ENCODE measurements at regions not wholly inside any gene's neighbourhood (a gene's known extent, or its start where the extent isn't known, plus 50 kb on each side); places are given as distances from the start of the nearest gene placed in this dataset.

DNA sequence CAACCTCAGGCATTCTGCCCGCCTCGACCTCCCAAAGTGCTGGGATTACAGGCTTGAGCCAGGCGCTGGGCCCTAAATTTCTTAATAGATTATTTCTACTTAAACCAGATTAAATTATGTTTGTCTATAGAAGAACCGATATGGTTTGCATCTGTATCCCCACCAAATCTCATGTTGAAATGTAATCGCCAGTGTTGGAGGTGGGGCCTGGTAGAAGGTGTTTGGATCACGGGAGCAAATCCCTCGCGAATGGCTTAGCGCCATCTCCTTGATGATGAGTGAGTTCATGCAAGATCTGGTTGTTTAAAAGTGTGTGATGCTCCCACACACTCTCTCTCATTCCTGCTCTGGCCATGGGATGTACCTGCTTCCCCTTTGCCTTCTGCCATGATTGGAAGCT lies 109.3 kb upstream of the NANOS1 start:
- no peak for DNase-seq
- Mint-ChIP-seq H3K27ac (ENCODE audit: unreplicated experiment) (no peak overlapping the region), H3K4me1 (ENCODE audit: low read depth, unreplicated experiment) (peaks cover 31% of the 10 kb centered on the region)

DNA sequence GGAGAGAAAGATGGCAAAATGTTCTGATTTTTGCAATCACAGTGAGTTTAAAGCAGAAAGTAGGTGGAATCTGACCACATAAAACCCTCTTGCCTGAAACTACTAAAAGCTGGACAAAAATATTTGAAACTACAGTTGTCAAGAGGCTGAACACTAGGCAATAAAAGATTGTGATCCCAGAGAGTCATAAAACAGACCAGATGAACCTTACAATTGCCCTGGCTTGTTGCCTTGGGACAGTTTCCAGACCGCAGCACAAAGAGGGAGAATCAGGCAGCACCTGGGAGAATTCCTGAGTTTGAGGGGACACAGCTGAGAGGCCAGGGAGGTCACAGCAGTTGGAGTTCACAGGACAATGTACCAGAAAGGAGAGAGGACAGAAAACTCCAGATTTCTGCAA lies 107.3 kb upstream of the NANOS1 start:
- Mint-ChIP-seq H3K27ac (ENCODE audit: unreplicated experiment) (no peak overlapping the region), H3K9me3 (ENCODE audit: unreplicated experiment) (peaks cover 6% of the 10 kb centered on the region), H3K27me3 (ENCODE audit: unreplicated experiment) (peaks cover 8% of the 10 kb centered on the region), H3K4me1 (ENCODE audit: low read depth, unreplicated experiment) (peaks cover 34% of the 10 kb centered on the region), H3K36me3 (ENCODE audit: unreplicated experiment) (no peaks in the 10 kb centered on the region), H3K4me3 (ENCODE audit: unreplicated experiment) (no peak overlapping the region)
- TF ChIP-seq, protein P1, sequence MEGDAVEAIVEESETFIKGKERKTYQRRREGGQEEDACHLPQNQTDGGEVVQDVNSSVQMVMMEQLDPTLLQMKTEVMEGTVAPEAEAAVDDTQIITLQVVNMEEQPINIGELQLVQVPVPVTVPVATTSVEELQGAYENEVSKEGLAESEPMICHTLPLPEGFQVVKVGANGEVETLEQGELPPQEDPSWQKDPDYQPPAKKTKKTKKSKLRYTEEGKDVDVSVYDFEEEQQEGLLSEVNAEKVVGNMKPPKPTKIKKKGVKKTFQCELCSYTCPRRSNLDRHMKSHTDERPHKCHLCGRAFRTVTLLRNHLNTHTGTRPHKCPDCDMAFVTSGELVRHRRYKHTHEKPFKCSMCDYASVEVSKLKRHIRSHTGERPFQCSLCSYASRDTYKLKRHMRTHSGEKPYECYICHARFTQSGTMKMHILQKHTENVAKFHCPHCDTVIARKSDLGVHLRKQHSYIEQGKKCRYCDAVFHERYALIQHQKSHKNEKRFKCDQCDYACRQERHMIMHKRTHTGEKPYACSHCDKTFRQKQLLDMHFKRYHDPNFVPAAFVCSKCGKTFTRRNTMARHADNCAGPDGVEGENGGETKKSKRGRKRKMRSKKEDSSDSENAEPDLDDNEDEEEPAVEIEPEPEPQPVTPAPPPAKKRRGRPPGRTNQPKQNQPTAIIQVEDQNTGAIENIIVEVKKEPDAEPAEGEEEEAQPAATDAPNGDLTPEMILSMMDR (IDR thresholded peaks at IDR 0.05; ENCODE audit: partially characterized antibody, unreplicated experiment), result no peak
- no peak for DNase-seq

More for the DNA sequence above, 109.3 kb upstream of the NANOS1 start:
- Mint-ChIP-seq H3K4me3 (ENCODE audit: unreplicated experiment) (no peak overlapping the region), H3K36me3 (ENCODE audit: unreplicated experiment) (no peaks in the 10 kb centered on the region), H3K27me3 (ENCODE audit: unreplicated experiment) (peaks cover 8% of the 10 kb centered on the region), H3K9me3 (ENCODE audit: unreplicated experiment) (peaks cover 10% of the 10 kb centered on the region)
- TF ChIP-seq, protein P1 (IDR thresholded peaks at IDR 0.05; ENCODE audit: partially characterized antibody, unreplicated experiment), result no peak

DNA sequence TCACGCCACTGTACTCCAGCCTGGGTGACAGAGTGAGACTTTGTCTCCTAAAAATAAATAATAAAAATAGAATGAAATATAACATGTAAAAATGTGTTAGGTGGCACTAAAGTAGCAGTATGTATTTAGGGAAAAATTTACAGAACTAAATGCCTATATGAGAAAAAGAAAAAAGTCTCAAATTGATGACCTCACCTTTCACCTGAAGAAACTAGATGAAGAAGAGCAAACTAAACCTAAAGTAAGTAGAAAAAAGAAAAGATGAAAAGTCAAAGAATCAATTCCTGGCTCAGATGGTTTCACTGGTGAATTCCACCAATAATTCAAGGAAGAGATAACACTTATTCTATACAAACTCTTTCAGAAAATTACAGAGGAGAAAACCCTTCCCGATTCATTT lies 106.5 kb upstream of the NANOS1 start:
- H3K4me3 Mint-ChIP-seq (ENCODE audit: unreplicated experiment), result no peak overlapping the region
- no peak overlapping the region for H3K27ac Mint-ChIP-seq (ENCODE audit: unreplicated experiment)
- H3K4me1 Mint-ChIP-seq (ENCODE audit: low read depth, unreplicated experiment), result peaks cover 38% of the 10 kb centered on the region
- peaks cover 6% of the 10 kb centered on the region for H3K9me3 Mint-ChIP-seq (ENCODE audit: unreplicated experiment)
- peaks cover 8% of the 10 kb centered on the region for H3K27me3 Mint-ChIP-seq (ENCODE audit: unreplicated experiment)
- no peak for DNase-seq
- H3K36me3 Mint-ChIP-seq (ENCODE audit: unreplicated experiment), result no peaks in the 10 kb centered on the region
- TF ChIP-seq, protein P1 (IDR thresholded peaks at IDR 0.05; ENCODE audit: partially characterized antibody, unreplicated experiment), result no peak

DNA sequence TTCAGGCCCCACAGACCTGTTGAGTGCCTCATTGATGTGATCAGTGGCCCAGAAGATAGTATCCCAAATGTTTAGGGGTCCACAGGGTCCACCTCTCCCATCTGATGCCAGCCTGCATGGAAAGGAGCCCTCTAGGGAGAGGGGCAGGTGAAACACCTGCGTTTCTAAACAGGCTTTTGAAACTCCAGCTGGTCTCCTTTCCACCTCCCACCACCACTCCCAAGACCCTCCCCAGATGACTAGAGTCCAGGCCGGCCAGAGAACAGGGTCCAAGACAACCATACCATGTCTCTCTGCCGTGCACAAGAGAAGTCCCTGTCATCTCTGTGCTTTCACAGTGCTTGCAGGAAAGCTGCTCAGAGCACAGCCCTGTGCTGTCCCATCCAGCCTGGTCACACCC lies 105.0 kb upstream of the NANOS1 start:
- peaks cover 3% of the 10 kb centered on the region for H3K9me3 Mint-ChIP-seq (ENCODE audit: unreplicated experiment)
- H3K27ac Mint-ChIP-seq (ENCODE audit: unreplicated experiment), result no peak overlapping the region
- TF ChIP-seq, protein P1 (IDR thresholded peaks at IDR 0.05; ENCODE audit: partially characterized antibody, unreplicated experiment), result no peak
- peaks cover 2% of the 10 kb centered on the region for H3K27me3 Mint-ChIP-seq (ENCODE audit: unreplicated experiment)
- H3K4me1 Mint-ChIP-seq (ENCODE audit: low read depth, unreplicated experiment), result peaks cover 27% of the 10 kb centered on the region
- no peak overlapping the region for H3K4me3 Mint-ChIP-seq (ENCODE audit: unreplicated experiment)
- H3K36me3 Mint-ChIP-seq (ENCODE audit: unreplicated experiment), result no peaks in the 10 kb centered on the region
- no peak for DNase-seq

DNA sequence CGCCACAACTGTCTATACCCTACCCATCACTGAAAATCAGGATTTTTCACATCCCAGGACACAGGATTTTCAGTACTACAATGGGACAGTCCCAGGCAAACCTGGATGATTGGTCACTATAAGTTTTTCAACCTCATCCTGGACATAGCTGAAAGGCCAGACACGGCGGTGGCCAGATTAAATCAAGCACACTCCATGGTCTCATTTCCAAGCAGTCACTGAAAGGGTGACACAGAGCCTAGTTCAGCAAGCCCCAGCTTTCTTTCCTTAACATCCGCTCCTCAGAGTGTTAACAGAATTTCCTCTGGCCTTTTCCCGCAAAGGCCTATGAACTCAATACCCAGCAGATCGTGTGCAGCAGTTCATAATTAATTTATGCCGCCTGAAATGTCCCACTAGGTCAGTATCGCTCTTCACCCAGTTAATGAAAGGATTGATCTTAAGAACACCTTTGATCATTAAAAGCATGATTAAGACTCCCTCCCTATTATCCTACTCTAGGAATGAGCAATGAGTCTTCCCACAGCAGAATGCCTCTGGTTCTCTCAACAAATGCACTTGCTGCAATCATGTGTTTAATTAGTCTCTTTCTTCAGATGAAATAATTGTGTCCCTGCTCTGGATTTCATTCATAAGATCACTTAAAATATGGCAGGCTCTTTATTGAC lies 104.0 kb upstream of the NANOS1 start:
- H3K9me3 Mint-ChIP-seq (ENCODE audit: unreplicated experiment), result peaks cover 3% of the 10 kb centered on the region
- peaks cover 4% of the 10 kb centered on the region for H3K36me3 Mint-ChIP-seq (ENCODE audit: unreplicated experiment)
- peaks cover 2% of the 10 kb centered on the region for H3K27me3 Mint-ChIP-seq (ENCODE audit: unreplicated experiment)
- peaks cover 27% of the 10 kb centered on the region for H3K4me1 Mint-ChIP-seq (ENCODE audit: low read depth, unreplicated experiment)
- DNase-seq, result no peak
- H3K27ac Mint-ChIP-seq (ENCODE audit: unreplicated experiment), result peak overlapping the region; percentile 14
- peak overlapping the region; percentile 67 for H3K4me3 Mint-ChIP-seq (ENCODE audit: unreplicated experiment)
- TF ChIP-seq, protein P1 (IDR thresholded peaks at IDR 0.05; ENCODE audit: partially characterized antibody, unreplicated experiment), result no peak

Data from glutamatergic neuron (in vitro differentiated cells).